GM23338 (cell line): ENCODE measurements at regions not wholly inside any gene's neighbourhood (a gene's known extent, or its start where the extent isn't known, plus 50 kb on each side); places are given as distances from the start of the nearest gene placed in this dataset.

Source experiments
- ATAC-seq: fragments of 200-7000 bp; cut with Tn5 transposase; 3 replicates; pipeline ENCODE4 v1.9.1; 2020
- DNase-seq: peaks from one replicate; pipeline ENCODE4 v3.0.0-alpha.2; 2015; ENCODE audit warnings: low spot score
- H2AFZ ChIP-seq: fragments of 200-600 bp; sonication (generic); 2 replicates; pipeline ENCODE4 v1.8.0; 2016; ENCODE audit warnings: antibody characterized with exemption, mild to moderate bottlenecking, moderate library complexity
- H3F3A ChIP-seq: fragments of 200-600 bp; sonication (generic); replicated peaks from 2 replicates; pipeline ENCODE4 v1.8.0; 2017; ENCODE audit warnings: antibody characterized with exemption, mixed run types, low read depth
- H3K27ac ChIP-seq: fragments of 200-600 bp; sonication (generic); 2 replicates; pipeline ENCODE4 v1.6.1; 2016; ENCODE audit warnings: low read depth
- H3K27me3 ChIP-seq: fragments of 200-600 bp; sonication (generic); 2 replicates; pipeline ENCODE4 v1.8.0; 2016; ENCODE audit warnings: mild to moderate bottlenecking, mixed run types, moderate library complexity; ENCODE audit not compliant: insufficient read depth
- H3K36me3 ChIP-seq: fragments of 200-600 bp; sonication (generic); 2 replicates; pipeline ENCODE4 v1.8.0; 2016; ENCODE audit warnings: mild to moderate bottlenecking; ENCODE audit not compliant: insufficient read depth
- H3K4me1 ChIP-seq: fragments of 200-600 bp; sonication (generic); 2 replicates; pipeline ENCODE4 v1.8.0; 2016; ENCODE audit warnings: mild to moderate bottlenecking, moderate library complexity; ENCODE audit not compliant: insufficient read depth
- H3K4me2 ChIP-seq: fragments of 200-600 bp; sonication (generic); 2 replicates; pipeline ENCODE4 v1.7.1; 2017; ENCODE audit warnings: mixed run types
- H3K4me3 ChIP-seq: fragments of 200-600 bp; sonication (generic); 2 replicates; pipeline ENCODE4 v1.6.1; 2016; ENCODE audit warnings: mixed run types
- H3K79me2 ChIP-seq: fragments of 200-600 bp; sonication (generic); replicated peaks from 2 replicates; pipeline ENCODE4 v1.8.0; 2017; ENCODE audit warnings: mild to moderate bottlenecking; ENCODE audit not compliant: insufficient read depth
- H3K9me2 ChIP-seq: fragments of 200-600 bp; sonication (generic); 2 replicates; pipeline ENCODE4 v1.8.0; 2017; ENCODE audit not compliant: insufficient read depth
- H4K20me1 ChIP-seq: fragments of 200-600 bp; sonication (generic); replicated peaks from 2 replicates; pipeline ENCODE4 v1.8.0; 2017; ENCODE audit warnings: mild to moderate bottlenecking; ENCODE audit not compliant: insufficient read depth
- H3K27ac Mint-ChIP-seq: 2 replicates; pipeline ENCODE4 v1.8.0; 2020; ENCODE audit warnings: inconsistent platforms, mild to moderate bottlenecking, moderate library complexity, mixed read lengths
- H3K27me3 Mint-ChIP-seq: 3 replicates; pipeline ENCODE4 v1.8.0; 2022; ENCODE audit warnings: low read depth, mild to moderate bottlenecking, moderate library complexity, mixed read lengths, inconsistent platforms; ENCODE audit not compliant: insufficient read depth, poor library complexity
- H3K36me3 Mint-ChIP-seq: 3 replicates; pipeline ENCODE4 v1.8.0; 2021; ENCODE audit warnings: low read depth, mild to moderate bottlenecking, inconsistent platforms, moderate library complexity, mixed read lengths
- H3K4me1 Mint-ChIP-seq: 3 replicates; pipeline ENCODE4 v1.8.0; 2020; ENCODE audit warnings: mild to moderate bottlenecking, inconsistent platforms, mixed read lengths
- H3K4me3 Mint-ChIP-seq: 3 replicates; pipeline ENCODE4 v1.8.0; 2021; ENCODE audit warnings: moderate library complexity, mild to moderate bottlenecking, inconsistent platforms, mixed read lengths
- H3K9me3 Mint-ChIP-seq: 3 replicates; pipeline ENCODE4 v1.8.0; 2020; ENCODE audit warnings: moderate library complexity, mild to moderate bottlenecking, inconsistent platforms, mixed read lengths
- CREB1 ChIP-seq: fragments of 250-450 bp; sonication (Bioruptor Pico); IDR thresholded peaks from 2 replicates; pipeline ENCODE4 v1.5.0; 2020; ENCODE audit warnings: low read depth, mild to moderate bottlenecking, moderate library complexity
- EZH2 ChIP-seq: fragments of 200-600 bp; sonication (generic); IDR thresholded peaks from one replicate; pipeline ENCODE4 v1.8.0; 2017; ENCODE audit warnings: antibody characterized with exemption, mild to moderate bottlenecking, low read depth; ENCODE audit not compliant: unreplicated experiment
- EZH2phosphoT487 ChIP-seq: fragments of 200-600 bp; sonication (generic); IDR thresholded peaks from one replicate; pipeline ENCODE4 v1.8.1; 2018; ENCODE audit warnings: antibody characterized with exemption; ENCODE audit not compliant: unreplicated experiment
- JUNB ChIP-seq: IDR thresholded peaks from one replicate; pipeline ENCODE4 v1.6.1; 2016; ENCODE audit warnings: antibody characterized with exemption; ENCODE audit not compliant: unreplicated experiment
- NANOG ChIP-seq: IDR thresholded peaks from 2 replicates; pipeline ENCODE4 v1.6.1; 2016; ENCODE audit warnings: antibody characterized with exemption, borderline replicate concordance
- POLR2AphosphoS5 ChIP-seq: IDR thresholded peaks from 2 replicates; pipeline ENCODE4 v1.6.1; 2016; ENCODE audit warnings: antibody characterized with exemption, low read depth
- STAT1 ChIP-seq: IDR thresholded peaks from one replicate; pipeline ENCODE4 v1.6.1; 2016; ENCODE audit warnings: antibody characterized with exemption; ENCODE audit not compliant: unreplicated experiment
- ZNF114 ChIP-seq: fragments of 250-450 bp; sonication (Bioruptor Pico); IDR thresholded peaks from 2 replicates; pipeline ENCODE4 v1.5.0; 2020; ENCODE audit warnings: mild to moderate bottlenecking, moderate library complexity
- ZNF331 ChIP-seq: fragments of 250-450 bp; sonication (Bioruptor Pico); IDR thresholded peaks from 2 replicates; pipeline ENCODE4 v1.5.0; 2020; ENCODE audit warnings: low read depth, mild to moderate bottlenecking, moderate library complexity
- TF ChIP-seq, protein P1 (sequence below): fragments of 250-450 bp; sonication (Bioruptor Pico); IDR thresholded peaks from 2 replicates; pipeline ENCODE4 v1.5.0; 2020; ENCODE audit warnings: mild to moderate bottlenecking, moderate library complexity
- TF ChIP-seq, protein P2 (sequence below): IDR thresholded peaks from 2 replicates; pipeline ENCODE4 v1.6.1; 2016; ENCODE audit warnings: antibody characterized with exemption
- TF ChIP-seq, protein P3 (sequence below), 2 experiments: fragments of 200-600 bp in 1 of 2; sonication (generic) in 1 of 2; conservative IDR thresholded peaks; 2 replicates each; pipeline versions ENCODE4 v1.5.1 to v1.6.1; 2016 to 2017; ENCODE audit warnings: antibody characterized with exemption in 2 of 2, low read depth in 2 of 2, mild to moderate bottlenecking in 2 of 2, moderate library complexity in 1 of 2
- TF ChIP-seq, protein P4 (sequence below): IDR thresholded peaks from one replicate; pipeline ENCODE4 v1.6.1; 2018; ENCODE audit warnings: antibody characterized with exemption; ENCODE audit not compliant: unreplicated experiment

DNA sequence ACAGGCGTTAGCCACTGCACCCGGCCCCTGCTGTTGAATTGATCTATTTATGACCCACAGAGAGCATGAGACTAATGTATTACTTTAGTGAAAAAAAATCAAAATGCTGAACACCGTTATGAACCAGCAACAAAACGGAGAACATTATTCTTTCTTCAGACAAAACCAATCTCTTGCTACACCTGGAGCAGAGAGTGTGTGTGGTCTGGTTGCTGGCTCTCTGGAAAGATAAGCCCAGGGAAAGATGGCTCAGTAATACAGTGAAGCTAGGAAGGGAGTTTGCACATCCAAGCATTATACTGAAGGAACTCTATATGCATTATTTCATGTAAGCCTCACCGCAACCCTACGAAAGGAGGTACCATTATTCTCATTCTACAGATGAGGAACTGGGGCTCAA lies 117.0 kb downstream of the GLUL start:
- Histone ChIP-seq H3K9me2 (peaks cover 5% of the 10 kb centered on the region), H3K27me3 (no peaks in the 10 kb centered on the region), H3K27ac (no peak overlapping the region), H3F3A (no peaks in the 10 kb centered on the region), H3K79me2 (no peaks in the 10 kb centered on the region), H3K4me2 (no peak overlapping the region), H3K36me3 (no peaks in the 10 kb centered on the region), H4K20me1 (no peaks in the 10 kb centered on the region), H2AFZ (no peak overlapping the region), H3K4me1 (no peaks in the 10 kb centered on the region), H3K4me3 (no peak overlapping the region)
- H3K27ac Mint-ChIP-seq = no peak overlapping the region
- H3K36me3 Mint-ChIP-seq = no peaks in the 10 kb centered on the region
- TF ChIP-seq NANOG (no peak), EZH2phosphoT487 (no peak), ZNF331 (no peak), EZH2 (no peak), STAT1 (no peak), POLR2AphosphoS5 (no peak), CREB1 (CRISPR knock-in tag) (no peak), ZNF114 (no peak), JUNB (no peak)
- TF ChIP-seq, protein P1, sequence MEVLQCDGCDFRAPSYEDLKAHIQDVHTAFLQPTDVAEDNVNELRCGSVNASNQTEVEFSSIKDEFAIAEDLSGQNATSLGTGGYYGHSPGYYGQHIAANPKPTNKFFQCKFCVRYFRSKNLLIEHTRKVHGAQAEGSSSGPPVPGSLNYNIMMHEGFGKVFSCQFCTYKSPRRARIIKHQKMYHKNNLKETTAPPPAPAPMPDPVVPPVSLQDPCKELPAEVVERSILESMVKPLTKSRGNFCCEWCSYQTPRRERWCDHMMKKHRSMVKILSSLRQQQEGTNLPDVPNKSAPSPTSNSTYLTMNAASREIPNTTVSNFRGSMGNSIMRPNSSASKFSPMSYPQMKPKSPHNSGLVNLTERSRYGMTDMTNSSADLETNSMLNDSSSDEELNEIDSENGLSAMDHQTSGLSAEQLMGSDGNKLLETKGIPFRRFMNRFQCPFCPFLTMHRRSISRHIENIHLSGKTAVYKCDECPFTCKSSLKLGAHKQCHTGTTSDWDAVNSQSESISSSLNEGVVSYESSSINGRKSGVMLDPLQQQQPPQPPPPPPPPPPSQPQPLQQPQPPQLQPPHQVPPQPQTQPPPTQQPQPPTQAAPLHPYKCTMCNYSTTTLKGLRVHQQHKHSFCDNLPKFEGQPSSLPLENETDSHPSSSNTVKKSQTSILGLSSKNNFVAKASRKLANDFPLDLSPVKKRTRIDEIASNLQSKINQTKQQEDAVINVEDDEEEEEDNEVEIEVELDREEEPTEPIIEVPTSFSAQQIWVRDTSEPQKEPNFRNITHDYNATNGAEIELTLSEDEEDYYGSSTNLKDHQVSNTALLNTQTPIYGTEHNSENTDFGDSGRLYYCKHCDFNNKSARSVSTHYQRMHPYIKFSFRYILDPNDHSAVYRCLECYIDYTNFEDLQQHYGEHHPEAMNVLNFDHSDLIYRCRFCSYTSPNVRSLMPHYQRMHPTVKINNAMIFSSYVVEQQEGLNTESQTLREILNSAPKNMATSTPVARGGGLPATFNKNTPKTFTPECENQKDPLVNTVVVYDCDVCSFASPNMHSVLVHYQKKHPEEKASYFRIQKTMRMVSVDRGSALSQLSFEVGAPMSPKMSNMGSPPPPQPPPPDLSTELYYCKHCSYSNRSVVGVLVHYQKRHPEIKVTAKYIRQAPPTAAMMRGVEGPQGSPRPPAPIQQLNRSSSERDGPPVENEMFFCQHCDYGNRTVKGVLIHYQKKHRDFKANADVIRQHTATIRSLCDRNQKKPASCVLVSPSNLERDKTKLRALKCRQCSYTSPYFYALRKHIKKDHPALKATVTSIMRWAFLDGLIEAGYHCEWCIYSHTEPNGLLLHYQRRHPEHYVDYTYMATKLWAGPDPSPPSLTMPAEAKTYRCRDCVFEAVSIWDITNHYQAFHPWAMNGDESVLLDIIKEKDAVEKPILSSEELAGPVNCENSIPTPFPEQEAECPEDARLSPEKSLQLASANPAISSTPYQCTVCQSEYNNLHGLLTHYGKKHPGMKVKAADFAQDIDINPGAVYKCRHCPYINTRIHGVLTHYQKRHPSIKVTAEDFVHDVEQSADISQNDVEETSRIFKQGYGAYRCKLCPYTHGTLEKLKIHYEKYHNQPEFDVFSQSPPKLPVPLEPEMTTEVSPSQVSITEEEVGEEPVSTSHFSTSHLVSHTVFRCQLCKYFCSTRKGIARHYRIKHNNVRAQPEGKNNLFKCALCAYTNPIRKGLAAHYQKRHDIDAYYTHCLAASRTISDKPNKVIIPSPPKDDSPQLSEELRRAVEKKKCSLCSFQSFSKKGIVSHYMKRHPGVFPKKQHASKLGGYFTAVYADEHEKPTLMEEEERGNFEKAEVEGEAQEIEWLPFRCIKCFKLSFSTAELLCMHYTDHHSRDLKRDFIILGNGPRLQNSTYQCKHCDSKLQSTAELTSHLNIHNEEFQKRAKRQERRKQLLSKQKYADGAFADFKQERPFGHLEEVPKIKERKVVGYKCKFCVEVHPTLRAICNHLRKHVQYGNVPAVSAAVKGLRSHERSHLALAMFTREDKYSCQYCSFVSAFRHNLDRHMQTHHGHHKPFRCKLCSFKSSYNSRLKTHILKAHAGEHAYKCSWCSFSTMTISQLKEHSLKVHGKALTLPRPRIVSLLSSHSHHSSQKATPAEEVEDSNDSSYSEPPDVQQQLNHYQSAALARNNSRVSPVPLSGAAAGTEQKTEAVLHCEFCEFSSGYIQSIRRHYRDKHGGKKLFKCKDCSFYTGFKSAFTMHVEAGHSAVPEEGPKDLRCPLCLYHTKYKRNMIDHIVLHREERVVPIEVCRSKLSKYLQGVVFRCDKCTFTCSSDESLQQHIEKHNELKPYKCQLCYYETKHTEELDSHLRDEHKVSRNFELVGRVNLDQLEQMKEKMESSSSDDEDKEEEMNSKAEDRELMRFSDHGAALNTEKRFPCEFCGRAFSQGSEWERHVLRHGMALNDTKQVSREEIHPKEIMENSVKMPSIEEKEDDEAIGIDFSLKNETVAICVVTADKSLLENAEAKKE (CRISPR knock-in tag) = no peak
- TF ChIP-seq, protein P2, sequence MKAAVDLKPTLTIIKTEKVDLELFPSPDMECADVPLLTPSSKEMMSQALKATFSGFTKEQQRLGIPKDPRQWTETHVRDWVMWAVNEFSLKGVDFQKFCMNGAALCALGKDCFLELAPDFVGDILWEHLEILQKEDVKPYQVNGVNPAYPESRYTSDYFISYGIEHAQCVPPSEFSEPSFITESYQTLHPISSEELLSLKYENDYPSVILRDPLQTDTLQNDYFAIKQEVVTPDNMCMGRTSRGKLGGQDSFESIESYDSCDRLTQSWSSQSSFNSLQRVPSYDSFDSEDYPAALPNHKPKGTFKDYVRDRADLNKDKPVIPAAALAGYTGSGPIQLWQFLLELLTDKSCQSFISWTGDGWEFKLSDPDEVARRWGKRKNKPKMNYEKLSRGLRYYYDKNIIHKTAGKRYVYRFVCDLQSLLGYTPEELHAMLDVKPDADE = no peak
- TF ChIP-seq, protein P3, sequence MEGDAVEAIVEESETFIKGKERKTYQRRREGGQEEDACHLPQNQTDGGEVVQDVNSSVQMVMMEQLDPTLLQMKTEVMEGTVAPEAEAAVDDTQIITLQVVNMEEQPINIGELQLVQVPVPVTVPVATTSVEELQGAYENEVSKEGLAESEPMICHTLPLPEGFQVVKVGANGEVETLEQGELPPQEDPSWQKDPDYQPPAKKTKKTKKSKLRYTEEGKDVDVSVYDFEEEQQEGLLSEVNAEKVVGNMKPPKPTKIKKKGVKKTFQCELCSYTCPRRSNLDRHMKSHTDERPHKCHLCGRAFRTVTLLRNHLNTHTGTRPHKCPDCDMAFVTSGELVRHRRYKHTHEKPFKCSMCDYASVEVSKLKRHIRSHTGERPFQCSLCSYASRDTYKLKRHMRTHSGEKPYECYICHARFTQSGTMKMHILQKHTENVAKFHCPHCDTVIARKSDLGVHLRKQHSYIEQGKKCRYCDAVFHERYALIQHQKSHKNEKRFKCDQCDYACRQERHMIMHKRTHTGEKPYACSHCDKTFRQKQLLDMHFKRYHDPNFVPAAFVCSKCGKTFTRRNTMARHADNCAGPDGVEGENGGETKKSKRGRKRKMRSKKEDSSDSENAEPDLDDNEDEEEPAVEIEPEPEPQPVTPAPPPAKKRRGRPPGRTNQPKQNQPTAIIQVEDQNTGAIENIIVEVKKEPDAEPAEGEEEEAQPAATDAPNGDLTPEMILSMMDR (conservative IDR thresholded peaks at IDR 0.05; ENCODE audit: low read depth in 2 of 2) = no peak
- TF ChIP-seq, protein P4, sequence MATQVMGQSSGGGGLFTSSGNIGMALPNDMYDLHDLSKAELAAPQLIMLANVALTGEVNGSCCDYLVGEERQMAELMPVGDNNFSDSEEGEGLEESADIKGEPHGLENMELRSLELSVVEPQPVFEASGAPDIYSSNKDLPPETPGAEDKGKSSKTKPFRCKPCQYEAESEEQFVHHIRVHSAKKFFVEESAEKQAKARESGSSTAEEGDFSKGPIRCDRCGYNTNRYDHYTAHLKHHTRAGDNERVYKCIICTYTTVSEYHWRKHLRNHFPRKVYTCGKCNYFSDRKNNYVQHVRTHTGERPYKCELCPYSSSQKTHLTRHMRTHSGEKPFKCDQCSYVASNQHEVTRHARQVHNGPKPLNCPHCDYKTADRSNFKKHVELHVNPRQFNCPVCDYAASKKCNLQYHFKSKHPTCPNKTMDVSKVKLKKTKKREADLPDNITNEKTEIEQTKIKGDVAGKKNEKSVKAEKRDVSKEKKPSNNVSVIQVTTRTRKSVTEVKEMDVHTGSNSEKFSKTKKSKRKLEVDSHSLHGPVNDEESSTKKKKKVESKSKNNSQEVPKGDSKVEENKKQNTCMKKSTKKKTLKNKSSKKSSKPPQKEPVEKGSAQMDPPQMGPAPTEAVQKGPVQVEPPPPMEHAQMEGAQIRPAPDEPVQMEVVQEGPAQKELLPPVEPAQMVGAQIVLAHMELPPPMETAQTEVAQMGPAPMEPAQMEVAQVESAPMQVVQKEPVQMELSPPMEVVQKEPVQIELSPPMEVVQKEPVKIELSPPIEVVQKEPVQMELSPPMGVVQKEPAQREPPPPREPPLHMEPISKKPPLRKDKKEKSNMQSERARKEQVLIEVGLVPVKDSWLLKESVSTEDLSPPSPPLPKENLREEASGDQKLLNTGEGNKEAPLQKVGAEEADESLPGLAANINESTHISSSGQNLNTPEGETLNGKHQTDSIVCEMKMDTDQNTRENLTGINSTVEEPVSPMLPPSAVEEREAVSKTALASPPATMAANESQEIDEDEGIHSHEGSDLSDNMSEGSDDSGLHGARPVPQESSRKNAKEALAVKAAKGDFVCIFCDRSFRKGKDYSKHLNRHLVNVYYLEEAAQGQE = no peak
- no peaks in the 10 kb centered on the region for H3K27me3 Mint-ChIP-seq
- ATAC-seq = no peak
- no peak for DNase-seq
- no peak overlapping the region for H3K4me3 Mint-ChIP-seq
- H3K4me1 Mint-ChIP-seq = 0 out of 3 replicates have a peak, but pooled peaks cover 3% of the 10 kb centered on the region
- no peaks in the 10 kb centered on the region for H3K9me3 Mint-ChIP-seq
